T-cell (primary cell): ENCODE measurements at regions not wholly inside any gene's neighbourhood (a gene's known extent, or its start where the extent isn't known, plus 50 kb on each side); places are given as distances from the start of the nearest gene placed in this dataset.

Experiments
- ATAC-seq, 4 experiments: fragments of 200-7000 bp in 3 of 4; fragments of 150-1000 bp in 1 of 4; cut with Tn5 transposase; replicated peaks in 1 of 4; 1 replicate in 3 of 4; 2 replicates in 1 of 4; pipeline ENCODE4 v1.10.0; 2021; ENCODE audit warnings: moderate library complexity in 3 of 4, mild to moderate bottlenecking in 2 of 4, moderate number of reproducible peaks in 1 of 4
- CTCF ChIA-PET, 2 donors: fragments of 300-600 bp; sonication (Branson Sonifier 250); formaldehyde crosslinking; loops; one replicate each; lab custom pipeline; 2022; ENCODE audit warnings: antibody characterized with exemption in 2 of 2; lab: Charles Lee
- POLR2A ChIA-PET, 2 donors: fragments of 300-600 bp; sonication (Branson Sonifier 250); formaldehyde crosslinking; loops; one replicate each; lab custom pipeline; 2022; ENCODE audit warnings: antibody characterized with exemption in 2 of 2; lab: Charles Lee
- DNase-seq, 35 experiments: peaks; one replicate each; pipeline versions ENCODE4 v3.0.0 to v3.0.0-alpha.2; 2013 to 2023
- H3K27ac ChIP-seq: one replicate; pipeline ENCODE4 v1.5.1; 2013; ENCODE audit warnings: low read length
- H3K27me3 ChIP-seq, 2 experiments: replicated peaks in 1 of 2; 1 replicate in 1 of 2; 2 replicates in 1 of 2; pipeline versions ENCODE4 v1.6.1 to v1.7.0; 2013; ENCODE audit warnings: low read length in 1 of 2, mixed read lengths in 1 of 2; ENCODE audit not compliant: control insufficient read depth in 2 of 2, insufficient read depth in 2 of 2; ENCODE audit errors: extremely low read depth in 1 of 2
- H3K36me3 ChIP-seq, 2 donors: 1 replicate in 1 of 2; 2 replicates in 1 of 2; pipeline versions ENCODE4 v1.6.1 to v1.7.0; 2013; ENCODE audit warnings: low read length in 1 of 2; ENCODE audit not compliant: control insufficient read depth in 2 of 2, insufficient read depth in 1 of 2; ENCODE audit errors: extremely low read depth in 1 of 2
- H3K4me1 ChIP-seq, 2 experiments: 1 replicate in 1 of 2; 2 replicates in 1 of 2; pipeline versions ENCODE4 v1.6.1 to v1.7.0; 2013; ENCODE audit warnings: low read length in 2 of 2, mixed read lengths in 1 of 2; ENCODE audit not compliant: insufficient read depth in 2 of 2, control insufficient read depth in 1 of 2; ENCODE audit errors: extremely low read depth in 1 of 2
- H3K4me3 ChIP-seq, 2 donors: 1 replicate in 1 of 2; 2 replicates in 1 of 2; pipeline versions ENCODE4 v1.5.1 to v1.7.0; 2013; ENCODE audit warnings: mild to moderate bottlenecking in 2 of 2, low read length in 1 of 2, moderate library complexity in 1 of 2; ENCODE audit not compliant: control insufficient read depth in 1 of 2; ENCODE audit errors: extremely low read depth in 1 of 2
- H3K9me3 ChIP-seq: 2 replicates; pipeline ENCODE4 v1.7.0; 2013
- H3K27ac Mint-ChIP-seq, 2 donors: one replicate each; pipeline ENCODE4 v1.8.0; 2020 to 2021; ENCODE audit warnings: mild to moderate bottlenecking in 2 of 2, mixed read lengths in 2 of 2
- H3K27me3 Mint-ChIP-seq, 2 donors: one replicate each; pipeline ENCODE4 v1.8.0; 2021 to 2022; ENCODE audit warnings: mixed read lengths in 2 of 2
- H3K36me3 Mint-ChIP-seq: one replicate; pipeline ENCODE4 v1.8.0; 2021; ENCODE audit warnings: mixed read lengths
- H3K4me1 Mint-ChIP-seq, 3 donors: one replicate each; pipeline ENCODE4 v1.8.0; 2020 to 2022; ENCODE audit warnings: mixed read lengths in 3 of 3, mild to moderate bottlenecking in 1 of 3
- H3K4me3 Mint-ChIP-seq, 3 donors: one replicate each; pipeline ENCODE4 v1.8.0; 2020 to 2022; ENCODE audit warnings: mild to moderate bottlenecking in 3 of 3, mixed read lengths in 3 of 3, moderate library complexity in 3 of 3
- H3K9me3 Mint-ChIP-seq, 3 donors: one replicate each; pipeline ENCODE4 v1.8.0; 2020 to 2022; ENCODE audit warnings: mixed read lengths in 3 of 3
- WGBS: methylation state at CpG from one replicate; pipeline ENCODE4 v1.1.5; 2013; ENCODE audit warnings: missing lambda C conversion rate; ENCODE audit not compliant: insufficient coverage; 5-methylcytosine and 5-hydroxymethylcytosine counted together

- Mint-ChIP-seq H3K27me3 (peaks cover 0 to 4% of the 10 kb centered on the region in 2 donors), H3K9me3 (peaks cover 0 to 4% (median 4%) of the 10 kb centered on the region in 3 donors), H3K27ac (no peak overlapping the region), H3K4me1 (peaks cover 9 to 18% (median 16%) of the 10 kb centered on the region in 3 donors), H3K4me3 (no peak overlapping the region), H3K36me3 (no peaks in the 10 kb centered on the region)
- no peaks in the 10 kb centered on the region for H3K36me3 ChIP-seq
- WGBS = no CpG with 5 or more reads among the region's 3 CpGs
- ATAC-seq (no peak), DNase-seq (no peak)
- no peak overlapping the region for H3K27ac ChIP-seq
- peaks cover 0 to 18% of the 10 kb centered on the region in 2 experiments for H3K4me1 ChIP-seq
- H3K27me3 ChIP-seq = peaks cover 0 to 4% of the 10 kb centered on the region in 2 experiments
- H3K4me3 ChIP-seq = no peak overlapping the region
- no peaks in the 10 kb centered on the region for H3K9me3 ChIP-seq
- POLR2A ChIA-PET = no interaction called here
- CTCF ChIA-PET = no interaction called here
These were observed 252.2 kb upstream of the GRIP1 start for GRCh38 chr12:66931091-66931490.

- Histone ChIP-seq H3K27me3 (peaks cover 0 to 4% of the 10 kb centered on the region in 2 experiments), H3K4me3 (no peak overlapping the region), H3K27ac (no peak overlapping the region), H3K4me1 (peaks cover 0 to 15% of the 10 kb centered on the region in 2 experiments), H3K36me3 (no peaks in the 10 kb centered on the region), H3K9me3 (no peaks in the 10 kb centered on the region)
- no peak for ATAC-seq
- DNase-seq = no peak
- peaks cover 0 to 4% (median 4%) of the 10 kb centered on the region in 3 donors for H3K9me3 Mint-ChIP-seq
- ChIA-PET CTCF (interaction anchor here in 1 of 2 donors (0.5 kb wide), 1 partner anchor 10 kb away, joined by 3 read pairs; no protein-coding TSS in a partner anchor), POLR2A (no interaction called here)
- WGBS = 100% methylated on average over 1 of the region's 1 CpG
- H3K4me1 Mint-ChIP-seq = peaks cover 9 to 18% (median 16%) of the 10 kb centered on the region in 3 donors
- no peak overlapping the region for H3K27ac Mint-ChIP-seq
- no peaks in the 10 kb centered on the region for H3K36me3 Mint-ChIP-seq
- no peak overlapping the region for H3K4me3 Mint-ChIP-seq
- peaks cover 0 to 4% of the 10 kb centered on the region in 2 donors for H3K27me3 Mint-ChIP-seq
These were observed 253.2 kb upstream of the GRIP1 start for GRCh38 chr12:66932126-66932525.

GRCh38 chr12:66934302-66935062 lies 255.6 kb upstream of the GRIP1 start:
- Mint-ChIP-seq H3K9me3 (peaks cover 0 to 4% (median 4%) of the 10 kb centered on the region in 3 donors), H3K27me3 (peaks cover 0 to 4% of the 10 kb centered on the region in 2 donors), H3K4me1 (peaks cover under 1 to 5% (median 4%) of the 10 kb centered on the region in 3 donors), H3K27ac (no peak overlapping the region), H3K36me3 (no peaks in the 10 kb centered on the region), H3K4me3 (no peak overlapping the region)
- 53% methylated on average over 3 of the region's 5 CpGs for WGBS
- CTCF ChIA-PET = no interaction called here
- Histone ChIP-seq H3K27ac (no peak overlapping the region), H3K4me1 (peaks cover 0 to 4% of the 10 kb centered on the region in 2 experiments), H3K4me3 (no peak overlapping the region), H3K27me3 (peaks cover 0 to 4% of the 10 kb centered on the region in 2 experiments), H3K36me3 (no peaks in the 10 kb centered on the region), H3K9me3 (no peaks in the 10 kb centered on the region)
- no peak for DNase-seq
- ATAC-seq = no peak
- POLR2A ChIA-PET = no interaction called here

GRCh38 chr12:66941150-66941549 lies 262.3 kb upstream of the GRIP1 start:
- Histone ChIP-seq H3K9me3 (no peaks in the 10 kb centered on the region), H3K4me1 (peaks cover 0 to 3% of the 10 kb centered on the region in 2 experiments), H3K27me3 (no peaks in the 10 kb centered on the region), H3K27ac (no peak overlapping the region), H3K4me3 (no peak overlapping the region), H3K36me3 (no peaks in the 10 kb centered on the region)
- Mint-ChIP-seq H3K9me3 (no peaks in the 10 kb centered on the region), H3K36me3 (no peaks in the 10 kb centered on the region), H3K27ac (no peak overlapping the region), H3K4me3 (no peak overlapping the region), H3K4me1 (peaks cover 0 to 13% (median 0%) of the 10 kb centered on the region in 3 donors), H3K27me3 (no peaks in the 10 kb centered on the region)
- ATAC-seq = no peak
- 50% methylated on average over 1 of the region's 1 CpG for WGBS
- DNase-seq = no peak
- ChIA-PET POLR2A (no interaction called here), CTCF (interaction anchor here in 1 of 2 donors (1.3 kb wide), 1 partner anchor 31 kb away, joined by 3 read pairs; no protein-coding TSS in a partner anchor)

- H3K27me3 Mint-ChIP-seq = no peaks in the 10 kb centered on the region
- DNase-seq (no peak), ATAC-seq (no peak)
- no peak overlapping the region for H3K4me3 ChIP-seq
- H3K36me3 ChIP-seq = no peaks in the 10 kb centered on the region
- H3K9me3 Mint-ChIP-seq = no peaks in the 10 kb centered on the region
- no peak overlapping the region for H3K27ac Mint-ChIP-seq
- no peak overlapping the region for H3K4me3 Mint-ChIP-seq
- H3K27me3 ChIP-seq = no peaks in the 10 kb centered on the region
- H3K36me3 Mint-ChIP-seq = no peaks in the 10 kb centered on the region
- ChIA-PET POLR2A (interaction anchor here in 1 of 2 donors (0.7 kb wide), 1 partner anchor 14 kb away, joined by 3 read pairs; no protein-coding TSS in a partner anchor), CTCF (no interaction called here)
- peaks cover 3 to 19% (median 5%) of the 10 kb centered on the region in 3 donors for H3K4me1 Mint-ChIP-seq
- peaks cover 0 to 3% of the 10 kb centered on the region in 2 experiments for H3K4me1 ChIP-seq
- 96% methylated on average over 3 of the region's 8 CpGs for WGBS
- H3K9me3 ChIP-seq = no peaks in the 10 kb centered on the region
- no peak overlapping the region for H3K27ac ChIP-seq
These were observed 264.0 kb upstream of the GRIP1 start for GRCh38 chr12:66942741-66943465.

- POLR2A ChIA-PET = no interaction called here
- ATAC-seq (no peak), DNase-seq (no peak)
- H3K4me3 Mint-ChIP-seq = no peak overlapping the region
- no peaks in the 10 kb centered on the region for H3K27me3 ChIP-seq
- no peak overlapping the region for H3K4me3 ChIP-seq
- H3K4me1 Mint-ChIP-seq = peaks cover 3 to 19% (median 5%) of the 10 kb centered on the region in 3 donors
- CTCF ChIA-PET = no interaction called here
- H3K9me3 Mint-ChIP-seq = no peaks in the 10 kb centered on the region
- WGBS = 86% methylated on average over 1 of the region's 2 CpGs
- H3K27ac ChIP-seq = no peak overlapping the region
- H3K27ac Mint-ChIP-seq = no peak overlapping the region
- no peaks in the 10 kb centered on the region for H3K9me3 ChIP-seq
- no peaks in the 10 kb centered on the region for H3K36me3 Mint-ChIP-seq
- H3K4me1 ChIP-seq = peaks cover 0 to 3% of the 10 kb centered on the region in 2 experiments
- no peaks in the 10 kb centered on the region for H3K27me3 Mint-ChIP-seq
- H3K36me3 ChIP-seq = no peaks in the 10 kb centered on the region
These were observed 265.5 kb upstream of the GRIP1 start for GRCh38 chr12:66944365-66944764.
